ENCODE measurements at regions not wholly inside any gene's neighbourhood (a gene's known extent, or its start where the extent isn't known, plus 50 kb on each side); places are given as distances from the start of the nearest gene placed in this dataset.

DNA sequence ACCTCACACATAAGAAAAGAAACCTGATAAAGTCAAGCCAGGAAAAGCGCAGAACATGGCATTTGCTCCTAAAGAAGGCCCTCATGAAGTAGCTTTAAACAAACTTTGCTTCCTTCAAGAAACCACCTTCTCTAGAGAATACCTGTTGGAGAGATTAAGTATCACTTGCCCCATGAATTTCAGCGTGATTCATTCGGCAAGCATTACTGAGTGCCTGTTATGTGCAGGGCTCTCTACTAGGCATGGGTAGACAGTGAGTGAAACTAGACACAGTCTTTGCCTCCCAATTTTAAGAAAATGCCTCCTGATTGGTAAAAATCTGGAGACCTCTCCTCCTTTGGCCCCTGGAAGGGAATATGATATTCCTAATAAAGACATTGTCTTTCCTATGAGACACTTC, 475.8 kb upstream of the NBEA start:
- Histone ChIP-seq H4K20me1 (ENCODE audit: control insufficient read depth, insufficient read depth, low read length, poor library complexity, severe bottlenecking) (no peaks in the 10 kb centered on the region), H3K9ac (ENCODE audit: low read length) (no peak overlapping the region), H3K4me1 (ENCODE audit: control insufficient read depth in 2 of 2, insufficient read depth in 2 of 2, low read length in 2 of 2) (no peaks in the 10 kb centered on the region), H3K9me3 (ENCODE audit: control extremely low read depth in 1 of 3, control insufficient read depth in 2 of 3, insufficient read depth in 1 of 3, low read length in 2 of 3) (peaks cover 0 to 1% (median 0%) of the 10 kb centered on the region in 3 donors), H3K4me3 (ENCODE audit: control extremely low read depth in 1 of 5, extremely low read depth in 1 of 5, insufficient read depth in 1 of 5, low read depth in 2 of 5, low read length in 4 of 5) (no peak overlapping the region), H2AFZ (ENCODE audit: insufficient read depth, low read depth, low read length, poor library complexity, severe bottlenecking) (no peak overlapping the region), H3K36me3 (replicated peaks in 1 of 2; ENCODE audit: control extremely low read depth in 1 of 2, control insufficient read depth in 1 of 2, extremely low read depth in 1 of 2, insufficient read depth in 2 of 2, low read length in 1 of 2) (no peaks in the 10 kb centered on the region), H3K4me2 (replicated peaks; ENCODE audit: low read depth, low read length, poor library complexity, severe bottlenecking) (no peak overlapping the region), H3K27me3 (replicated peaks in 1 of 4; ENCODE audit: control extremely low read depth in 1 of 4, control insufficient read depth in 3 of 4, insufficient read depth in 4 of 4, low read length in 3 of 4) (no peaks in the 10 kb centered on the region), H3K79me2 (ENCODE audit: control insufficient read depth, insufficient read depth, low read length) (no peaks in the 10 kb centered on the region), H3K27ac (ENCODE audit: low read length in 2 of 2) (no peak overlapping the region)
- intact Hi-C loops (cut with micrococcal nuclease), result no loop called here
- no CpG with 5 or more reads among the region's 3 CpGs for WGBS (ENCODE audit: insufficient coverage)
- TF ChIP-seq, protein P1, sequence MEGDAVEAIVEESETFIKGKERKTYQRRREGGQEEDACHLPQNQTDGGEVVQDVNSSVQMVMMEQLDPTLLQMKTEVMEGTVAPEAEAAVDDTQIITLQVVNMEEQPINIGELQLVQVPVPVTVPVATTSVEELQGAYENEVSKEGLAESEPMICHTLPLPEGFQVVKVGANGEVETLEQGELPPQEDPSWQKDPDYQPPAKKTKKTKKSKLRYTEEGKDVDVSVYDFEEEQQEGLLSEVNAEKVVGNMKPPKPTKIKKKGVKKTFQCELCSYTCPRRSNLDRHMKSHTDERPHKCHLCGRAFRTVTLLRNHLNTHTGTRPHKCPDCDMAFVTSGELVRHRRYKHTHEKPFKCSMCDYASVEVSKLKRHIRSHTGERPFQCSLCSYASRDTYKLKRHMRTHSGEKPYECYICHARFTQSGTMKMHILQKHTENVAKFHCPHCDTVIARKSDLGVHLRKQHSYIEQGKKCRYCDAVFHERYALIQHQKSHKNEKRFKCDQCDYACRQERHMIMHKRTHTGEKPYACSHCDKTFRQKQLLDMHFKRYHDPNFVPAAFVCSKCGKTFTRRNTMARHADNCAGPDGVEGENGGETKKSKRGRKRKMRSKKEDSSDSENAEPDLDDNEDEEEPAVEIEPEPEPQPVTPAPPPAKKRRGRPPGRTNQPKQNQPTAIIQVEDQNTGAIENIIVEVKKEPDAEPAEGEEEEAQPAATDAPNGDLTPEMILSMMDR (IDR thresholded peaks at IDR 0.05), result no peak
- TF ChIP-seq EZH2 (IDR thresholded peaks at IDR 0.05; ENCODE audit: borderline replicate concordance, insufficient read depth, low read depth, low read length, poor library complexity, severe bottlenecking), result no peak
- Mint-ChIP-seq H3K9me3 (ENCODE audit: insufficient read depth) (peaks cover 2% of the 10 kb centered on the region), H3K4me1 (no peaks in the 10 kb centered on the region), H3K4me3 (no peak overlapping the region), H3K27me3 (no peaks in the 10 kb centered on the region), H3K27ac (no peak overlapping the region)
- ChIA-PET POLR2A (no interaction called here), CTCF (no interaction called here)
- DNase-seq (no peak), ATAC-seq (ENCODE audit: low read depth) (no peak)

DNA sequence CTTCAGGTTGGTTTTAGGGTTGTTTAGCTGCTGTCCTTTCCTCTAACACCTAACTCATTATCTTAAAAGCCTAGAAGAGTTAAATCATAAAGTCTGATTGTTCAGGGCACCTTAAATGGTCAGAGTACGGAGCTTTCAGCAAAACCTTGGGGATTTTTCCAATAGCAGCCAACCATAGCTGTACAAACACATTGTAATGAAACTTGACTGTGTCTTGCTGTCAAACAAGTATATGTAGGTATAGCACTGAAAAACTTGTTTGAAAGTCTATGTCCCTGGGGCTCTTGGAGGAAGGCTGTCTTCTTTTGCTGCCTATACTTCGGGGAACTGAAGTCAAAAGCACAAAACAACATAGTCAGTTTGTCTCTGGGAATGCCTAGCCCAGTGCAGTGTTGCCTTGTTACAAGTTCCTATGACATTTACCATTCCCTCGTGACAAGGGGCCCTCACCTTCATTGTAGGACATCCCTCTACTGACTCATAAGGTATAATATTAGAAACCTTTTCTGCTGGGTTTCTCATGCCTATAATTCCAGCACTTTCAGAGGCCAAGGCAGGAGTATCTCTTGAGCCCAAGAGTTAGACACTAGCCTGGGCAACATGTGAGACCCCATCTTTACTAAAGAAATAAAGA, 474.5 kb upstream of the NBEA start:
- H3K27me3 ChIP-seq (replicated peaks in 1 of 4; ENCODE audit: control extremely low read depth in 1 of 4, control insufficient read depth in 3 of 4, insufficient read depth in 4 of 4, low read length in 3 of 4), result no peaks in the 10 kb centered on the region
- H3K9me3 ChIP-seq (ENCODE audit: control extremely low read depth in 1 of 3, control insufficient read depth in 2 of 3, insufficient read depth in 1 of 3, low read length in 2 of 3), result no peaks in the 10 kb centered on the region
- H3K36me3 ChIP-seq (replicated peaks in 1 of 2; ENCODE audit: control extremely low read depth in 1 of 2, control insufficient read depth in 1 of 2, extremely low read depth in 1 of 2, insufficient read depth in 2 of 2, low read length in 1 of 2), result no peaks in the 10 kb centered on the region
- no peaks in the 10 kb centered on the region for H4K20me1 ChIP-seq (ENCODE audit: control insufficient read depth, insufficient read depth, low read length, poor library complexity, severe bottlenecking)
- no peaks in the 10 kb centered on the region for H3K79me2 ChIP-seq (ENCODE audit: control insufficient read depth, insufficient read depth, low read length)
- Mint-ChIP-seq H3K9me3 (ENCODE audit: insufficient read depth) (peaks cover 2% of the 10 kb centered on the region), H3K4me1 (no peaks in the 10 kb centered on the region), H3K27me3 (no peaks in the 10 kb centered on the region), H3K27ac (no peak overlapping the region), H3K4me3 (no peak overlapping the region)
- no peak overlapping the region for H3K27ac ChIP-seq (ENCODE audit: low read length in 2 of 2)
- H3K4me3 ChIP-seq (ENCODE audit: control extremely low read depth in 1 of 5, extremely low read depth in 1 of 5, insufficient read depth in 1 of 5, low read depth in 2 of 5, low read length in 4 of 5), result no peak overlapping the region
- TF ChIP-seq EZH2 (IDR thresholded peaks at IDR 0.05; ENCODE audit: borderline replicate concordance, insufficient read depth, low read depth, low read length, poor library complexity, severe bottlenecking), result no peak
- TF ChIP-seq, protein P1 (IDR thresholded peaks at IDR 0.05), result no peak
- ChIA-PET CTCF (no interaction called here), POLR2A (no interaction called here)
- no peak overlapping the region for H3K9ac ChIP-seq (ENCODE audit: low read length)
- no peak for DNase-seq
- H3K4me1 ChIP-seq (ENCODE audit: control insufficient read depth in 2 of 2, insufficient read depth in 2 of 2, low read length in 2 of 2), result no peaks in the 10 kb centered on the region
- H3K4me2 ChIP-seq (replicated peaks; ENCODE audit: low read depth, low read length, poor library complexity, severe bottlenecking), result no peak overlapping the region
- 20% methylated on average over 1 of the region's 3 CpGs for WGBS (ENCODE audit: insufficient coverage)
- no peak overlapping the region for H2AFZ ChIP-seq (ENCODE audit: insufficient read depth, low read depth, low read length, poor library complexity, severe bottlenecking)
- ATAC-seq (ENCODE audit: low read depth), result no peak
- intact Hi-C loops (cut with micrococcal nuclease), result no loop called here
